ENCODE measurements at regions not wholly inside any gene's neighbourhood (a gene's known extent, or its start where the extent isn't known, plus 50 kb on each side); places are given as distances from the start of the nearest gene placed in this dataset.
"Not testable (repeated sequence)": the region's sequence is repeated elsewhere in the genome, so short reads cannot be mapped to it uniquely, and the experiment has no call there.

- DNase-seq: no peak
These were observed 352.6 kb downstream of the CGGBP1 start for GRCh38 chr3:87706176-87706575.

- no peak for DNase-seq
These were observed 356.2 kb downstream of the CGGBP1 start for GRCh38 chr3:87702600-87702999.

- no peak for DNase-seq
These were observed 362.4 kb downstream of the CGGBP1 start for GRCh38 chr3:87696124-87697013.

GRCh38 chr3:87694678-87695077 lies 364.1 kb downstream of the CGGBP1 start:
- DNase-seq: peak; percentile 50

- DNase-seq: no peak
These were observed 367.7 kb downstream of the CGGBP1 start for GRCh38 chr3:87691109-87691508.

- DNase-seq: not testable (repeated sequence)
These were observed 379.7 kb downstream of the CGGBP1 start for GRCh38 chr3:87678984-87679660.

- DNase-seq: no peak
These were observed 384.2 kb downstream of the CGGBP1 start for GRCh38 chr3:87674397-87675161.

- no peak for DNase-seq
These were observed 385.7 kb downstream of the CGGBP1 start for GRCh38 chr3:87673132-87673531.

GRCh38 chr3:87654184-87654583 lies 377.8 kb upstream of the POU1F1 start:
- DNase-seq: no peak

GRCh38 chr3:87653138-87653537 lies 376.8 kb upstream of the POU1F1 start:
- not testable (repeated sequence) for DNase-seq

GRCh38 chr3:87634426-87634825 lies 358.0 kb upstream of the POU1F1 start:
- DNase-seq: no peak

- DNase-seq: no peak
These were observed 350.9 kb upstream of the POU1F1 start for GRCh38 chr3:87627316-87627715.

- DNase-seq: no peak
These were observed 350.2 kb upstream of the POU1F1 start for GRCh38 chr3:87626546-87626945.

- DNase-seq: no peak
These were observed 349.5 kb upstream of the POU1F1 start for GRCh38 chr3:87625876-87626275.

GRCh38 chr3:87624860-87625259 lies 348.5 kb upstream of the POU1F1 start:
- DNase-seq: no peak

- no peak for DNase-seq
These were observed 345.3 kb upstream of the POU1F1 start for GRCh38 chr3:87621667-87622066.

GRCh38 chr3:87615506-87615905 lies 339.1 kb upstream of the POU1F1 start:
- no peak for DNase-seq

- DNase-seq: no peak
These were observed 338.6 kb upstream of the POU1F1 start for GRCh38 chr3:87614998-87615397.

GRCh38 chr3:87607234-87607633 lies 330.9 kb upstream of the POU1F1 start:
- DNase-seq: no peak

- no peak for DNase-seq
These were observed 319.4 kb upstream of the POU1F1 start for GRCh38 chr3:87595798-87596197.

- no peak for DNase-seq
These were observed 304.9 kb upstream of the POU1F1 start for GRCh38 chr3:87581240-87581639.

GRCh38 chr3:87576752-87577151 lies 300.4 kb upstream of the POU1F1 start:
- DNase-seq: no peak

- no peak for DNase-seq
These were observed 299.2 kb upstream of the POU1F1 start for GRCh38 chr3:87575550-87575949.

GRCh38 chr3:87568331-87568730 lies 291.9 kb upstream of the POU1F1 start:
- no peak for DNase-seq

All from NCI-H1105 (cell line).